ENCODE measurements at regions not wholly inside any gene's neighbourhood (a gene's known extent, or its start where the extent isn't known, plus 50 kb on each side); places are given as distances from the start of the nearest gene placed in this dataset.

GRCh38 chr2:12061286-12062052 lies 315.0 kb downstream of the LPIN1 start:
- TF ChIP-seq ZFX (IDR thresholded peaks at IDR 0.05) (no peak), ELF1 (IDR thresholded peaks at IDR 0.05; ENCODE audit: borderline replicate concordance, low read depth) (no peak), YY1 (IDR thresholded peaks at IDR 0.05; ENCODE audit: extremely low read depth, insufficient replicate concordance, low read depth, low read length) (no peak), TCF7L2 (IDR thresholded peaks at IDR 0.05; ENCODE audit: borderline replicate concordance, extremely low read depth, insufficient read depth, insufficient read length) (no peak), POLR2A (IDR thresholded peaks at IDR 0.05; ENCODE audit: borderline replicate concordance, extremely low read depth, insufficient read depth, insufficient read length) (no peak), RAD21 (IDR thresholded peaks at IDR 0.05; ENCODE audit: low read depth) (no peak), FOSL1 (IDR thresholded peaks at IDR 0.05; ENCODE audit: low read depth) (no peak), ZNF274 (IDR thresholded peaks at IDR 0.05; ENCODE audit: low read depth, low read length) (no peak), EZH2 (IDR thresholded peaks at IDR 0.05) (no peak), EZH2phosphoT487 (IDR thresholded peaks at IDR 0.05; ENCODE audit: borderline replicate concordance) (no peak), CBX3 (IDR thresholded peaks at IDR 0.05; ENCODE audit: low read depth) (no peak), CEBPB (IDR thresholded peaks at IDR 0.05; ENCODE audit: low read depth) (no peak), ZBTB33 (IDR thresholded peaks at IDR 0.05; ENCODE audit: extremely low read depth, insufficient replicate concordance, low read length) (no peak), SIN3A (IDR thresholded peaks at IDR 0.05; ENCODE audit: low read depth) (no peak), JUND (IDR thresholded peaks at IDR 0.05) (no peak), SP1 (IDR thresholded peaks at IDR 0.05; ENCODE audit: low read depth) (no peak)
- TF ChIP-seq, protein P1, sequence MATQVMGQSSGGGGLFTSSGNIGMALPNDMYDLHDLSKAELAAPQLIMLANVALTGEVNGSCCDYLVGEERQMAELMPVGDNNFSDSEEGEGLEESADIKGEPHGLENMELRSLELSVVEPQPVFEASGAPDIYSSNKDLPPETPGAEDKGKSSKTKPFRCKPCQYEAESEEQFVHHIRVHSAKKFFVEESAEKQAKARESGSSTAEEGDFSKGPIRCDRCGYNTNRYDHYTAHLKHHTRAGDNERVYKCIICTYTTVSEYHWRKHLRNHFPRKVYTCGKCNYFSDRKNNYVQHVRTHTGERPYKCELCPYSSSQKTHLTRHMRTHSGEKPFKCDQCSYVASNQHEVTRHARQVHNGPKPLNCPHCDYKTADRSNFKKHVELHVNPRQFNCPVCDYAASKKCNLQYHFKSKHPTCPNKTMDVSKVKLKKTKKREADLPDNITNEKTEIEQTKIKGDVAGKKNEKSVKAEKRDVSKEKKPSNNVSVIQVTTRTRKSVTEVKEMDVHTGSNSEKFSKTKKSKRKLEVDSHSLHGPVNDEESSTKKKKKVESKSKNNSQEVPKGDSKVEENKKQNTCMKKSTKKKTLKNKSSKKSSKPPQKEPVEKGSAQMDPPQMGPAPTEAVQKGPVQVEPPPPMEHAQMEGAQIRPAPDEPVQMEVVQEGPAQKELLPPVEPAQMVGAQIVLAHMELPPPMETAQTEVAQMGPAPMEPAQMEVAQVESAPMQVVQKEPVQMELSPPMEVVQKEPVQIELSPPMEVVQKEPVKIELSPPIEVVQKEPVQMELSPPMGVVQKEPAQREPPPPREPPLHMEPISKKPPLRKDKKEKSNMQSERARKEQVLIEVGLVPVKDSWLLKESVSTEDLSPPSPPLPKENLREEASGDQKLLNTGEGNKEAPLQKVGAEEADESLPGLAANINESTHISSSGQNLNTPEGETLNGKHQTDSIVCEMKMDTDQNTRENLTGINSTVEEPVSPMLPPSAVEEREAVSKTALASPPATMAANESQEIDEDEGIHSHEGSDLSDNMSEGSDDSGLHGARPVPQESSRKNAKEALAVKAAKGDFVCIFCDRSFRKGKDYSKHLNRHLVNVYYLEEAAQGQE (IDR thresholded peaks at IDR 0.05; ENCODE audit: low read depth), result no peak
- CTCF ChIA-PET, result no interaction called here

More at GRCh38 chr2:12061286-12062052, 315.0 kb downstream of the LPIN1 start:
- H3K79me2 ChIP-seq (ENCODE audit: insufficient read depth, low read length), result no peaks in the 10 kb centered on the region
- no peaks in the 10 kb centered on the region for H3K36me3 ChIP-seq (ENCODE audit: control insufficient read depth in 1 of 2, insufficient read depth in 2 of 2, low read length in 2 of 2)
- RAD21 ChIA-PET (ENCODE audit: low non-redundant PET in 1 of 2, low total read pairs in 2 of 2, uncharacterized antibody in 2 of 2, unreplicated experiment in 2 of 2), result no interaction called here
- no peak overlapping the region for H3K4me3 ChIP-seq (replicated peaks in 1 of 2; ENCODE audit: low read depth in 1 of 2, low read length in 2 of 2)
- intact Hi-C loops (cut with micrococcal nuclease), result no loop called here
- no peaks in the 10 kb centered on the region for H3K9me3 ChIP-seq (ENCODE audit: control insufficient read depth in 1 of 2, insufficient read depth in 1 of 2, low read depth in 1 of 2, low read length in 2 of 2)
- no peaks in the 10 kb centered on the region for H4K20me1 ChIP-seq (ENCODE audit: insufficient read depth)
- DNase-seq (ENCODE audit: low read depth, low spot score), result no peak
- no peak overlapping the region for H3K27ac ChIP-seq (ENCODE audit: low read depth, low read length)
- ATAC-seq, result no peak
- H3K9ac ChIP-seq (ENCODE audit: low read length), result no peak overlapping the region
- POLR2A ChIA-PET, result no interaction called here
- BruUV-seq (replicated peaks), result no TSS peak
- no peaks in the 10 kb centered on the region for H3K4me1 ChIP-seq (ENCODE audit: control insufficient read depth in 1 of 2, insufficient read depth in 2 of 2, low read length in 2 of 2)
- H3K27me3 ChIP-seq (ENCODE audit: insufficient read depth, low read length), result peaks cover 14% of the 10 kb centered on the region; the same call in 1 of the 2 replicates
- H3K9me2 ChIP-seq (ENCODE audit: insufficient read depth), result no peaks in the 10 kb centered on the region
- H3K4me2 ChIP-seq (ENCODE audit: low read length), result no peak overlapping the region
- H2AFZ ChIP-seq (ENCODE audit: low read depth, low read length, poor library complexity, severe bottlenecking), result no peak overlapping the region
